IMR-90 (cell line): ENCODE measurements at regions not wholly inside any gene's neighbourhood (a gene's known extent, or its start where the extent isn't known, plus 50 kb on each side); places are given as distances from the start of the nearest gene placed in this dataset.

Source experiments
- ATAC-seq: fragments of 200-7000 bp; cut with Tn5 transposase; 2 replicates; pipeline ENCODE4 v1.9.1; 2020; ENCODE audit warnings: low read depth, mild to moderate bottlenecking, moderate library complexity
- BruUV-seq: library from RNA; stranded (reverse); fragments of 400-500 nt; replicated peaks from 2 replicates; lab custom pipeline; 2021; lab: Mats Ljungman, UMichigan
- CTCF ChIA-PET: fragments of 300-600 bp; formaldehyde crosslinking; extraction: SDS; loops from one replicate; lab custom pipeline; 2021; ENCODE audit warnings: antibody characterized with exemption; lab: Yijun Ruan, JAX
- POLR2A ChIA-PET: fragments of 300-600 bp; sonication (Branson Sonifier 250); formaldehyde crosslinking; loops from one replicate; lab custom pipeline; 2022; ENCODE audit warnings: antibody characterized with exemption; ENCODE audit not compliant: unreplicated experiment; lab: Charles Lee
- DNase-seq: peaks from one replicate; pipeline ENCODE4 v3.0.0; 2013
- H2AFZ ChIP-seq: replicated peaks from 2 replicates; pipeline ENCODE3; 2013; ENCODE audit warnings: low read length, mild to moderate bottlenecking; ENCODE audit not compliant: poor library complexity
- H2AK5ac ChIP-seq: 2 replicates; pipeline ENCODE4 v1.6.1; 2013; ENCODE audit warnings: low read depth, low read length, inconsistent platforms
- H2AK9ac ChIP-seq: replicated peaks from 2 replicates; pipeline ENCODE3; 2013; ENCODE audit warnings: mild to moderate bottlenecking, low read depth, low read length, moderate library complexity; ENCODE audit not compliant: poor library complexity
- H2BK120ac ChIP-seq: 2 replicates; pipeline ENCODE4 v1.6.1; 2013; ENCODE audit warnings: low read depth, low read length, inconsistent platforms
- H2BK15ac ChIP-seq: 3 replicates; pipeline ENCODE4 v1.6.1; 2013; ENCODE audit warnings: low read depth, low read length, inconsistent platforms
- H2BK20ac ChIP-seq: 2 replicates; pipeline ENCODE4 v1.6.1; 2013; ENCODE audit warnings: low read depth, mild to moderate bottlenecking, inconsistent platforms, low read length, moderate library complexity
- H2BK5ac ChIP-seq: 2 replicates; pipeline ENCODE4 v1.6.1; 2013; ENCODE audit warnings: mild to moderate bottlenecking, low read depth, low read length, inconsistent platforms; ENCODE audit not compliant: poor library complexity, severe bottlenecking
- H3K14ac ChIP-seq: replicated peaks from 2 replicates; pipeline ENCODE4 v1.6.1; 2013; ENCODE audit warnings: low read depth, low read length, inconsistent platforms
- H3K18ac ChIP-seq: 2 replicates; pipeline ENCODE4 v1.6.1; 2013; ENCODE audit warnings: low read depth, low read length, control low read depth
- H3K23ac ChIP-seq: 2 replicates; pipeline ENCODE4 v1.6.1; 2013; ENCODE audit warnings: low read depth, low read length, inconsistent platforms
- H3K27ac ChIP-seq: 2 replicates; pipeline ENCODE4 v1.5.1; 2013; ENCODE audit warnings: mild to moderate bottlenecking, control low read depth, low read length; ENCODE audit not compliant: insufficient read depth
- H3K27me3 ChIP-seq: 2 replicates; pipeline ENCODE4 v1.6.1; 2013; ENCODE audit warnings: low read length; ENCODE audit not compliant: control insufficient read depth, insufficient read depth
- H3K36me3 ChIP-seq: 2 replicates; pipeline ENCODE4 v1.6.1; 2013; ENCODE audit warnings: low read length, mixed read lengths; ENCODE audit not compliant: control insufficient read depth, insufficient read depth
- H3K4ac ChIP-seq: 2 replicates; pipeline ENCODE4 v1.6.1; 2013; ENCODE audit warnings: low read depth, low read length, inconsistent platforms
- H3K4me1 ChIP-seq: 2 replicates; pipeline ENCODE4 v1.6.1; 2013; ENCODE audit warnings: low read length, mixed read lengths; ENCODE audit not compliant: control insufficient read depth, insufficient read depth
- H3K4me2 ChIP-seq: 2 replicates; pipeline ENCODE4 v1.6.1; 2013; ENCODE audit warnings: low read depth, mild to moderate bottlenecking, control low read depth, low read length, moderate library complexity
- H3K4me3 ChIP-seq: 2 replicates; pipeline ENCODE4 v1.5.1; 2013; ENCODE audit warnings: low read depth, mild to moderate bottlenecking, control low read depth, low read length, moderate library complexity; ENCODE audit not compliant: insufficient read depth
- H3K56ac ChIP-seq: 2 replicates; pipeline ENCODE4 v1.6.1; 2013; ENCODE audit warnings: low read length, inconsistent platforms; ENCODE audit not compliant: insufficient read depth; ENCODE audit errors: extremely low read depth
- H3K79me1 ChIP-seq, 2 experiments: 2 replicates each; pipeline ENCODE4 v1.6.1; 2013; ENCODE audit warnings: low read length in 2 of 2, inconsistent platforms in 1 of 2, low read depth in 1 of 2
- H3K9ac ChIP-seq: 2 replicates; pipeline ENCODE4 v1.6.1; 2013; ENCODE audit warnings: low read depth, low read length, control low read depth
- H3K9me1 ChIP-seq: 2 replicates; pipeline ENCODE4 v1.6.1; 2013; ENCODE audit warnings: low read length, inconsistent platforms; ENCODE audit not compliant: insufficient read depth
- H3K9me3 ChIP-seq: 2 replicates; pipeline ENCODE4 v1.6.1; 2013; ENCODE audit warnings: low read length; ENCODE audit not compliant: control insufficient read depth, insufficient read depth
- H4K20me1 ChIP-seq: 2 replicates; pipeline ENCODE4 v1.6.1; 2013; ENCODE audit warnings: low read length, inconsistent platforms; ENCODE audit not compliant: insufficient read depth
- H4K5ac ChIP-seq: 2 replicates; pipeline ENCODE4 v1.6.1; 2013; ENCODE audit warnings: mild to moderate bottlenecking, low read depth, low read length, control low read depth
- H4K8ac ChIP-seq, 2 experiments: 2 replicates each; pipeline ENCODE4 v1.6.1; 2013; ENCODE audit warnings: low read depth in 2 of 2, low read length in 2 of 2, control low read depth in 1 of 2, inconsistent platforms in 1 of 2
- H4K91ac ChIP-seq: 2 replicates; pipeline ENCODE4 v1.6.1; 2013; ENCODE audit warnings: low read depth, low read length, inconsistent platforms; ENCODE audit not compliant: insufficient read depth
- BHLHE40 ChIP-seq: fragments of 150-350 bp; IDR thresholded peaks from 2 replicates; pipeline ENCODE4 v1.6.1; 2016; ENCODE audit warnings: mild to moderate bottlenecking, low read depth, low read length
- CEBPB ChIP-seq: IDR thresholded peaks from 2 replicates; pipeline ENCODE4 v1.6.1; 2012; ENCODE audit warnings: low read depth, low read length, improper control_type of control experiment
- CHD1 ChIP-seq: IDR thresholded peaks from 2 replicates; pipeline ENCODE4 v1.6.1; 2012; ENCODE audit warnings: low read depth, low read length, improper control_type of control experiment
- CTCF ChIP-seq: conservative IDR thresholded peaks from 2 replicates; pipeline ENCODE4 v1.5.1; 2012; ENCODE audit warnings: mild to moderate bottlenecking, low read depth, low read length, improper control_type of control experiment
- ELK1 ChIP-seq: fragments of 150-350 bp; IDR thresholded peaks from 2 replicates; pipeline ENCODE4 v1.6.1; 2016; ENCODE audit warnings: low read depth, mild to moderate bottlenecking, low read length, moderate library complexity, borderline replicate concordance
- FOS ChIP-seq: fragments of 150-350 bp; IDR thresholded peaks from 2 replicates; pipeline ENCODE4 v1.6.1; 2016; ENCODE audit warnings: low read depth, low read length
- MAFK ChIP-seq: IDR thresholded peaks from 2 replicates; pipeline ENCODE4 v1.6.1; 2012; ENCODE audit warnings: low read depth, low read length, improper control_type of control experiment
- MAZ ChIP-seq: IDR thresholded peaks from 2 replicates; pipeline ENCODE4 v1.6.1; 2012; ENCODE audit warnings: low read depth, mild to moderate bottlenecking, low read length, improper control_type of control experiment, moderate library complexity, borderline replicate concordance
- MXI1 ChIP-seq: IDR thresholded peaks from 2 replicates; pipeline ENCODE4 v1.6.1; 2012; ENCODE audit warnings: low read depth, mild to moderate bottlenecking, low read length, moderate library complexity, borderline replicate concordance
- NFE2L2 ChIP-seq: fragments of 150-350 bp; IDR thresholded peaks from 2 replicates; pipeline ENCODE4 v1.6.1; 2016; ENCODE audit warnings: low read depth, mild to moderate bottlenecking, low read length
- POLR2A ChIP-seq: IDR thresholded peaks from 2 replicates; pipeline ENCODE4 v1.6.1; 2012; ENCODE audit warnings: mild to moderate bottlenecking, low read depth, low read length
- RAD21 ChIP-seq: IDR thresholded peaks from 2 replicates; pipeline ENCODE4 v1.6.1; 2012; ENCODE audit warnings: low read length, improper control_type of control experiment
- RCOR1 ChIP-seq: IDR thresholded peaks from 2 replicates; pipeline ENCODE4 v1.6.1; 2012; ENCODE audit warnings: mild to moderate bottlenecking, low read length, improper control_type of control experiment; ENCODE audit not compliant: insufficient replicate concordance
- RFX5 ChIP-seq: IDR thresholded peaks from 2 replicates; pipeline ENCODE4 v1.8.0; 2012; ENCODE audit warnings: low read depth, mild to moderate bottlenecking, low read length, moderate library complexity
- SMC3 ChIP-seq: fragments of 150-350 bp; IDR thresholded peaks from 2 replicates; pipeline ENCODE4 v1.6.1; 2016; ENCODE audit warnings: low read depth, mild to moderate bottlenecking, antibody characterized with exemption, low read length, moderate library complexity
- USF2 ChIP-seq: fragments of 150-350 bp; IDR thresholded peaks from 2 replicates; pipeline ENCODE4 v1.6.1; 2017; ENCODE audit warnings: mild to moderate bottlenecking, antibody characterized with exemption, low read length, low read depth
- whole genome bisulfite sequencing, 2 experiments: methylation state at CpG; one replicate each; pipeline versions ENCODE4 v1.1.5 to v1.1.7; 2013; ENCODE audit warnings: missing lambda C conversion rate in 2 of 2; ENCODE audit not compliant: insufficient read length in 1 of 2; ENCODE audit errors: extremely low coverage in 2 of 2; 5-methylcytosine and 5-hydroxymethylcytosine counted together
- dilution Hi-C: fragments of 300-500 bp; cut with HindIII; formaldehyde crosslinking; loops from one replicate; pipeline ENCODE4 v1.14.3; 2018; ENCODE audit warnings: low sequenced_read_pairs; ENCODE audit not compliant: unreplicated experiment
- in situ Hi-C: fragments of 300-500 bp; cut with MboI; formaldehyde crosslinking; loops from 3 replicates; pipeline ENCODE4 v1.14.3; 2019; ENCODE audit warnings: low sequenced_read_pairs, inconsistent platforms, mixed read lengths
- intact Hi-C: fragments of 100-400 bp; cut with micrococcal nuclease; formaldehyde crosslinking; loops from 2 replicates; pipeline ENCODE4 v1.10.0; 2022

- Histone ChIP-seq H4K5ac (no peak overlapping the region), H2BK5ac (no peak overlapping the region), H4K91ac (no peak overlapping the region), H3K56ac (no peak overlapping the region), H2BK15ac (no peak overlapping the region), H3K27me3 (0 out of 2 replicates have a peak, but pooled peaks cover 2% of the 10 kb centered on the region), H3K4ac (no peak overlapping the region), H3K9me1 (no peaks in the 10 kb centered on the region), H3K18ac (no peak overlapping the region), H3K14ac (no peak overlapping the region), H3K4me1 (no peaks in the 10 kb centered on the region), H3K9me3 (no peaks in the 10 kb centered on the region), H3K27ac (no peak overlapping the region), H3K4me2 (no peak overlapping the region), H3K9ac (no peak overlapping the region), H2BK20ac (no peak overlapping the region), H3K36me3 (no peaks in the 10 kb centered on the region), H2AK5ac (no peak overlapping the region), H3K23ac (no peak overlapping the region), H3K79me1 (no peaks in the 10 kb centered on the region), H4K20me1 (no peaks in the 10 kb centered on the region), H3K4me3 (no peak overlapping the region), H2BK120ac (no peak overlapping the region), H4K8ac (no peak overlapping the region), H2AFZ (no peak overlapping the region), H2AK9ac (no peak overlapping the region)
- 57% methylated on average over 1 of the region's 2 CpGs; no CpG with 5 or more reads in 1 of the 2 experiments for WGBS, 2 experiments
- no peak for ATAC-seq
- ChIA-PET CTCF (no interaction called here), POLR2A (no interaction called here)
- dilution Hi-C loops: no loop called here
- intact Hi-C loops: no loop called here
- no peak for DNase-seq
- no TSS peak for BruUV-seq
- no peak for TF ChIP-seq MAZ
- TF ChIP-seq CTCF: no peak
- TF ChIP-seq SMC3: no peak
- TF ChIP-seq RAD21: no peak
- no peak for TF ChIP-seq POLR2A
- no peak for TF ChIP-seq NFE2L2
- TF ChIP-seq FOS: no peak
- TF ChIP-seq MAFK: no peak
- no peak for TF ChIP-seq BHLHE40
- TF ChIP-seq ELK1: no peak
- no peak for TF ChIP-seq CHD1
- TF ChIP-seq RCOR1: no peak
- no peak for TF ChIP-seq USF2
- no peak for TF ChIP-seq RFX5
- TF ChIP-seq CEBPB: no peak
- TF ChIP-seq MXI1: no peak
- in situ Hi-C loops: no loop called here
Measured at GRCh38 chr7:132685277-132685676, 109.0 kb upstream of the PLXNA4 start.
